ENCODE measurements at regions not wholly inside any gene's neighbourhood (a gene's known extent, or its start where the extent isn't known, plus 50 kb on each side); places are given as distances from the start of the nearest gene placed in this dataset.

- Histone ChIP-seq H3K23me2 (ENCODE audit: low read depth, low read length) (no peaks in the 10 kb centered on the region), H3K27ac (ENCODE audit: low read depth, low read length) (no peak overlapping the region), H2BK12ac (ENCODE audit: low read depth, low read length) (no peak overlapping the region), H3K36me3 (ENCODE audit: control insufficient read depth in 2 of 4, insufficient read depth in 4 of 4, low read length in 3 of 4) (no peaks in the 10 kb centered on the region), H3K79me2 (ENCODE audit: control insufficient read depth in 1 of 2, insufficient read depth in 2 of 2, low read length in 2 of 2) (no peaks in the 10 kb centered on the region), H3K56ac (replicated peaks; ENCODE audit: insufficient read length, low read depth, low read length) (no peak overlapping the region), H3K4me3 (ENCODE audit: extremely low read depth in 1 of 4, insufficient read depth in 2 of 4, low read depth in 3 of 4, low read length in 4 of 4) (no peak overlapping the region), H4K20me1 (replicated peaks in 1 of 2; ENCODE audit: control insufficient read depth in 1 of 2, insufficient read depth in 2 of 2, low read length in 2 of 2) (no peaks in the 10 kb centered on the region), H4K5ac (ENCODE audit: insufficient read length, low read depth, low read length) (no peak overlapping the region), H3K9me3 (ENCODE audit: insufficient read depth in 2 of 2, low read depth in 1 of 2, low read length in 1 of 2) (peaks cover 0 to 14% of the 10 kb centered on the region in 2 experiments; a peak in 2 of 4 replicates), H4K8ac (ENCODE audit: extremely low read depth, insufficient read depth, low read length) (no peak overlapping the region), H2BK20ac (ENCODE audit: low read length) (no peak overlapping the region), H3K9ac (replicated peaks in 1 of 4; ENCODE audit: extremely low read depth in 1 of 4, low read depth in 3 of 4, low read length in 3 of 4) (no peak overlapping the region), H3K18ac (ENCODE audit: extremely low read depth, low read length) (no peak overlapping the region), H2BK120ac (replicated peaks; ENCODE audit: low read depth, low read length) (no peak overlapping the region), H4K91ac (replicated peaks; ENCODE audit: insufficient read length, low read length) (no peak overlapping the region), H2BK5ac (ENCODE audit: low read depth, low read length) (no peak overlapping the region), H3K79me1 (ENCODE audit: low read depth, low read length) (no peaks in the 10 kb centered on the region), H3K4ac (replicated peaks; ENCODE audit: insufficient read length, low read depth, low read length) (no peak overlapping the region), H2BK15ac (ENCODE audit: low read length) (no peak overlapping the region), H2AFZ (ENCODE audit: low read length) (no peak overlapping the region), H3K23ac (ENCODE audit: insufficient read length) (no peak overlapping the region), H3K4me2 (ENCODE audit: insufficient read depth in 1 of 2, low read depth in 2 of 2, low read length in 2 of 2) (no peak overlapping the region), H3K27me3 (replicated peaks in 1 of 4; ENCODE audit: control insufficient read depth in 3 of 4, extremely low read depth in 1 of 4, insufficient read depth in 3 of 4, low read length in 3 of 4) (no peaks in the 10 kb centered on the region), H3K14ac (ENCODE audit: insufficient read length) (no peak overlapping the region), H3K4me1 (replicated peaks in 1 of 4; ENCODE audit: control insufficient read depth in 3 of 4, insufficient read depth in 4 of 4, low read length in 3 of 4) (no peaks in the 10 kb centered on the region), H2AK5ac (ENCODE audit: low read depth, low read length) (no peak overlapping the region)
- no peak for FAIRE-seq
- POLR2A ChIA-PET (ENCODE audit: partially characterized antibody): no interaction called here
- DNase-seq (ENCODE audit: low read depth in 1 of 2, low spot score in 2 of 2): no peak
- CTCF ChIA-PET (ENCODE audit: partially characterized antibody): no interaction called here
- 43% methylated on average over 4 of the region's 4 CpGs; no CpG with 5 or more reads in 1 of the 2 experiments for WGBS, 2 experiments (ENCODE audit: extremely low coverage in 1 of 2, insufficient coverage in 1 of 2, insufficient read length in 1 of 2, insufficient replicate concordance in 2 of 2, low coverage in 1 of 2, low lambda C conversion rate in 2 of 2, missing lambda C conversion rate in 1 of 2)
- TF ChIP-seq PHF8 (conservative IDR thresholded peaks at IDR 0.05; ENCODE audit: low read depth, low read length): no peak
- no peak for TF ChIP-seq TEAD4 (IDR thresholded peaks at IDR 0.05; ENCODE audit: low read depth, low read length)
- no peak for TF ChIP-seq RNF2 (IDR thresholded peaks at IDR 0.05; ENCODE audit: borderline replicate concordance, low read depth, low read length, missing control alignments, poor library complexity, severe bottlenecking)
- TF ChIP-seq KDM1A (IDR thresholded peaks at IDR 0.05; ENCODE audit: borderline replicate concordance, low read length): no peak
- no peak for TF ChIP-seq HDAC6 (IDR thresholded peaks at IDR 0.05; ENCODE audit: low read depth, low read length)
- no peak for TF ChIP-seq USF2 (IDR thresholded peaks at IDR 0.05; ENCODE audit: low read length)
- no peak for TF ChIP-seq EP300 (IDR thresholded peaks at IDR 0.05; ENCODE audit: borderline replicate concordance in 1 of 2, low read depth in 2 of 2, low read length in 2 of 2)
- no peak for TF ChIP-seq ATF2 (IDR thresholded peaks at IDR 0.05; ENCODE audit: low read length)
- TF ChIP-seq NRF1 (IDR thresholded peaks at IDR 0.05; ENCODE audit: low read depth, low read length): no peak
- no peak for TF ChIP-seq E2F6 (IDR thresholded peaks at IDR 0.05)
These were observed 63.9 kb upstream of the CT45A1 start for GRCh38 chrX:135649561-135649960.

All from H1 (cell line).